ENCODE measurements at regions not wholly inside any gene's neighbourhood (a gene's known extent, or its start where the extent isn't known, plus 50 kb on each side); places are given as distances from the start of the nearest gene placed in this dataset.

DNA sequence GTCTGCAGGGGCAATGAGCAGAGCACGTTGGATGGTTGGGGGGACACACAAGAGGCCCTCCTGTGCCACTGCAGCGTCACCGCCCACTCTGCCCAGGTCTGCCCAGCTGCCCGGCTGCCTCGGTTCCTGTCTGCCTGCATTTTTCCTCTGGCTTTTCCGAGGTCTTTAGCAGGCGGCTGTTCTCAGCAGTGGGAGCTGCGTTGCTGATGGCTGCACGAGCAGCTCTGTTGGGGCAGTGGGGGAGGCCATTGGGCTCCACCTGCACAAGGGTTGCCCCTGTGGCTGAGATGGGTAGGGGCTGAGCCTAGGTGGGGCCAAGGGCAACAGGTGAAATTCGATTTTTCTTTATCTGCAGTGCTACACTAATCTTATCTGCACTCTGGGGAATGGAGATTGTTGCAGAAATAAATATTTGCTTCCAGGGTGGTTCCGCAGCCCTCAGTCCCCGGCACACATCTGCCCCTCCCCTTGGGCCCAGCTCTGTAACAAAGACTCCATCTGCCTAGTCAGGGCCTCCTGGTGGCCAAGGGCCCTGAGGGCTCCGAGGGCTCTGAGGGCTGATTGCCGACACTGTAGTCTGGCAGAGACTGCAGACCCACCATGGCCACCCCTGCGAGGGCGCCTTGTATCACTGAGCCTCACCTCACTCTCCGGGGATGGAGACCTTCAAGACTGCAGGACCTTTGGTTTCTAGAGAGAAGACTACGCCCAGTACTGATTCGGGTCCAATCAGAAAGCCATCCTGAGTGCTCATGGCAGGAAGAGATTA lies 141.7 kb upstream of the SHH start:
- no TSS peak for BruUV-seq (replicated peaks)
- FAIRE-seq (no peak), DNase-seq (ENCODE audit: low read depth, low spot score) (no peak)
- Histone ChIP-seq H2AFZ (ENCODE audit: low read depth, low read length) (no peak overlapping the region), H3K4me2 (ENCODE audit: insufficient read depth, low read length) (no peak overlapping the region), H3K27ac (ENCODE audit: insufficient read depth, low read depth, low read length) (no peak overlapping the region), H3K9me1 (replicated peaks; ENCODE audit: control insufficient read depth, extremely low read depth, insufficient read depth, low read length) (no peaks in the 10 kb centered on the region), H3K4me1 (ENCODE audit: control insufficient read depth, extremely low read depth, insufficient read depth, low read length) (peaks cover 10% of the 10 kb centered on the region), H3K9me3 (replicated peaks; ENCODE audit: control insufficient read depth, insufficient read depth, low read length) (no peaks in the 10 kb centered on the region), H3K36me3 (ENCODE audit: control insufficient read depth in 2 of 2, extremely low read depth in 1 of 2, insufficient read depth in 2 of 2, low read length in 2 of 2) (no peaks in the 10 kb centered on the region), H3K4me3 (replicated peaks in 1 of 3; ENCODE audit: insufficient read depth in 1 of 3, low read depth in 1 of 3, low read length in 3 of 3) (no peak overlapping the region), H3K79me2 (ENCODE audit: control insufficient read depth, insufficient read depth, low read length) (no peaks in the 10 kb centered on the region), H4K20me1 (replicated peaks; ENCODE audit: control insufficient read depth, extremely low read depth, insufficient read depth, low read length) (no peaks in the 10 kb centered on the region), H3K9ac (replicated peaks; ENCODE audit: extremely low read depth, insufficient read depth, low read length) (no peak overlapping the region), H3K27me3 (ENCODE audit: control insufficient read depth in 2 of 2, insufficient read depth in 2 of 2, low read length in 2 of 2) (no peaks in the 10 kb centered on the region)
- ChIA-PET POLR2A (no interaction called here), CTCF (no interaction called here)
- intact Hi-C loops (cut with micrococcal nuclease) (no loop called here), dilution Hi-C loops (cut with MboI; ENCODE audit: extremely low pct_ligation_motif_present, low sequenced_read_pairs) (no loop called here)
- TF ChIP-seq MYC (IDR thresholded peaks at IDR 0.05; ENCODE audit: low read depth, low read length) (no peak), FOS (IDR thresholded peaks at IDR 0.05; ENCODE audit: borderline replicate concordance, insufficient read depth, low read length) (no peak), JUN (IDR thresholded peaks at IDR 0.05; ENCODE audit: borderline replicate concordance, insufficient read depth, insufficient read length, low read depth) (no peak), EZH2 (IDR thresholded peaks at IDR 0.05; ENCODE audit: borderline replicate concordance, low read depth, low read length, severe bottlenecking) (no peak), GATA2 (IDR thresholded peaks at IDR 0.05; ENCODE audit: insufficient read depth, insufficient read length, low read depth, low read length) (no peak), POLR2AphosphoS5 (IDR thresholded peaks at IDR 0.05; ENCODE audit: insufficient read depth, low read depth, low read length) (no peak), POLR2A (IDR thresholded peaks at IDR 0.05; ENCODE audit: low read depth, low read length) (no peak)
- TF ChIP-seq, protein P1, sequence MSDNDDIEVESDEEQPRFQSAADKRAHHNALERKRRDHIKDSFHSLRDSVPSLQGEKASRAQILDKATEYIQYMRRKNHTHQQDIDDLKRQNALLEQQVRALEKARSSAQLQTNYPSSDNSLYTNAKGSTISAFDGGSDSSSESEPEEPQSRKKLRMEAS (IDR thresholded peaks at IDR 0.05; ENCODE audit: insufficient read depth, insufficient read length) = no peak
- TF ChIP-seq, protein P2, sequence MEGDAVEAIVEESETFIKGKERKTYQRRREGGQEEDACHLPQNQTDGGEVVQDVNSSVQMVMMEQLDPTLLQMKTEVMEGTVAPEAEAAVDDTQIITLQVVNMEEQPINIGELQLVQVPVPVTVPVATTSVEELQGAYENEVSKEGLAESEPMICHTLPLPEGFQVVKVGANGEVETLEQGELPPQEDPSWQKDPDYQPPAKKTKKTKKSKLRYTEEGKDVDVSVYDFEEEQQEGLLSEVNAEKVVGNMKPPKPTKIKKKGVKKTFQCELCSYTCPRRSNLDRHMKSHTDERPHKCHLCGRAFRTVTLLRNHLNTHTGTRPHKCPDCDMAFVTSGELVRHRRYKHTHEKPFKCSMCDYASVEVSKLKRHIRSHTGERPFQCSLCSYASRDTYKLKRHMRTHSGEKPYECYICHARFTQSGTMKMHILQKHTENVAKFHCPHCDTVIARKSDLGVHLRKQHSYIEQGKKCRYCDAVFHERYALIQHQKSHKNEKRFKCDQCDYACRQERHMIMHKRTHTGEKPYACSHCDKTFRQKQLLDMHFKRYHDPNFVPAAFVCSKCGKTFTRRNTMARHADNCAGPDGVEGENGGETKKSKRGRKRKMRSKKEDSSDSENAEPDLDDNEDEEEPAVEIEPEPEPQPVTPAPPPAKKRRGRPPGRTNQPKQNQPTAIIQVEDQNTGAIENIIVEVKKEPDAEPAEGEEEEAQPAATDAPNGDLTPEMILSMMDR (IDR thresholded peaks at IDR 0.05; ENCODE audit: extremely low read depth in 1 of 2, insufficient read depth in 1 of 2, low read depth in 1 of 2, low read length in 2 of 2) = no peak
